SW480 (cell line): ENCODE measurements at regions not wholly inside any gene's neighbourhood (a gene's known extent, or its start where the extent isn't known, plus 50 kb on each side); places are given as distances from the start of the nearest gene placed in this dataset.
"Not testable (repeated sequence)": the region's sequence is repeated elsewhere in the genome, so short reads cannot be mapped to it uniquely, and the experiment has no call there.

Experiments used
- DNase-seq: peaks from one replicate; pipeline ENCODE4 v3.0.0-alpha.2; 2016; ENCODE audit warnings: low spot score

GRCh38 chr5:40453689-40454088 is 226.0 kb upstream of the PTGER4 start:
- no peak for DNase-seq

- no peak for DNase-seq
Observed at GRCh38 chr5:40452874-40453624, 226.7 kb upstream of the PTGER4 start.

- no peak for DNase-seq
Observed at GRCh38 chr5:40447438-40447837, 232.3 kb upstream of the PTGER4 start.

- no peak for DNase-seq
Observed at GRCh38 chr5:40446910-40447309, 232.8 kb upstream of the PTGER4 start.

GRCh38 chr5:40442346-40442745 is 237.4 kb upstream of the PTGER4 start:
- no peak for DNase-seq

- DNase-seq: no peak
Observed at GRCh38 chr5:40441733-40442132, 238.0 kb upstream of the PTGER4 start.

GRCh38 chr5:40440746-40441145 is 239.0 kb upstream of the PTGER4 start:
- no peak for DNase-seq

GRCh38 chr5:40439103-40439502 is 240.6 kb upstream of the PTGER4 start:
- not testable (repeated sequence) for DNase-seq

GRCh38 chr5:40438646-40439045 is 241.1 kb upstream of the PTGER4 start:
- not testable (repeated sequence) for DNase-seq

- DNase-seq: peak; percentile 7
Observed at GRCh38 chr5:40437452-40437861, 242.3 kb upstream of the PTGER4 start.

- DNase-seq: no peak
Observed at GRCh38 chr5:40436535-40437237, 243.0 kb upstream of the PTGER4 start.

- DNase-seq: not testable (repeated sequence)
Observed at GRCh38 chr5:40435706-40436105, 244.0 kb upstream of the PTGER4 start.

GRCh38 chr5:40432836-40433235 is 246.9 kb upstream of the PTGER4 start:
- no peak for DNase-seq

- no peak for DNase-seq
Observed at GRCh38 chr5:40431734-40432133, 248.0 kb upstream of the PTGER4 start.

- no peak for DNase-seq
Observed at GRCh38 chr5:40430101-40430710, 249.5 kb upstream of the PTGER4 start.

GRCh38 chr5:40429258-40430100 is 250.2 kb upstream of the PTGER4 start:
- DNase-seq: no peak

- no peak for DNase-seq
Observed at GRCh38 chr5:40428815-40429214, 250.9 kb upstream of the PTGER4 start.

- DNase-seq: no peak
Observed at GRCh38 chr5:40428126-40428525, 251.6 kb upstream of the PTGER4 start.

GRCh38 chr5:40417046-40417810 is 262.5 kb upstream of the PTGER4 start:
- DNase-seq: not testable (repeated sequence)

GRCh38 chr5:40416588-40416987 is 263.1 kb upstream of the PTGER4 start:
- no peak for DNase-seq

- DNase-seq: no peak
Observed at GRCh38 chr5:40416098-40416497, 263.6 kb upstream of the PTGER4 start.
